ENCODE measurements at regions not wholly inside any gene's neighbourhood (a gene's known extent, or its start where the extent isn't known, plus 50 kb on each side); places are given as distances from the start of the nearest gene placed in this dataset.

GRCh38 chr22:34934261-34934660, 131.7 kb upstream of the ISX start:
- no peak for DNase-seq

GRCh38 chr22:34943830-34944229, 122.1 kb upstream of the ISX start:
- no peak for DNase-seq

- no peak for DNase-seq
These were observed 119.5 kb upstream of the ISX start for GRCh38 chr22:34946339-34946985.

- DNase-seq: no peak
These were observed 115.5 kb upstream of the ISX start for GRCh38 chr22:34950489-34950888.

- no peak for DNase-seq
These were observed 114.7 kb upstream of the ISX start for GRCh38 chr22:34951212-34951611.

- DNase-seq: no peak
These were observed 106.0 kb upstream of the ISX start for GRCh38 chr22:34960005-34960404.

- DNase-seq: no peak
These were observed 98.9 kb upstream of the ISX start for GRCh38 chr22:34966980-34967565.

- DNase-seq: no peak
These were observed 96.8 kb upstream of the ISX start for GRCh38 chr22:34969001-34969790.

- no peak for DNase-seq
These were observed 94.5 kb upstream of the ISX start for GRCh38 chr22:34971456-34971855.

- no peak for DNase-seq
These were observed 93.6 kb upstream of the ISX start for GRCh38 chr22:34972191-34972897.

- no peak for DNase-seq
These were observed 92.9 kb upstream of the ISX start for GRCh38 chr22:34973016-34973415.

- no peak for DNase-seq
These were observed 92.0 kb upstream of the ISX start for GRCh38 chr22:34973926-34974325.

GRCh38 chr22:34975721-34976120, 90.2 kb upstream of the ISX start:
- no peak for DNase-seq

GRCh38 chr22:34976474-34976873, 89.5 kb upstream of the ISX start:
- no peak for DNase-seq

- no peak for DNase-seq
These were observed 89.1 kb upstream of the ISX start for GRCh38 chr22:34976886-34977285.

GRCh38 chr22:34986523-34986922, 79.4 kb upstream of the ISX start:
- no peak for DNase-seq

GRCh38 chr22:34992672-34993071, 73.3 kb upstream of the ISX start:
- DNase-seq: no peak

GRCh38 chr22:34993548-34993947, 72.4 kb upstream of the ISX start:
- no peak for DNase-seq

GRCh38 chr22:34997633-34998299, 68.2 kb upstream of the ISX start:
- no peak for DNase-seq

GRCh38 chr22:34998921-34999320, 67.0 kb upstream of the ISX start:
- DNase-seq: no peak

GRCh38 chr22:35008213-35008612, 57.7 kb upstream of the ISX start:
- no peak for DNase-seq

- no peak for DNase-seq
These were observed 55.4 kb upstream of the ISX start for GRCh38 chr22:35010543-35010942.

- no peak for DNase-seq
These were observed 51.1 kb upstream of the ISX start for GRCh38 chr22:35014812-35015211.
